ENCODE measurements at regions not wholly inside any gene's neighbourhood (a gene's known extent, or its start where the extent isn't known, plus 50 kb on each side); places are given as distances from the start of the nearest gene placed in this dataset.

DNA sequence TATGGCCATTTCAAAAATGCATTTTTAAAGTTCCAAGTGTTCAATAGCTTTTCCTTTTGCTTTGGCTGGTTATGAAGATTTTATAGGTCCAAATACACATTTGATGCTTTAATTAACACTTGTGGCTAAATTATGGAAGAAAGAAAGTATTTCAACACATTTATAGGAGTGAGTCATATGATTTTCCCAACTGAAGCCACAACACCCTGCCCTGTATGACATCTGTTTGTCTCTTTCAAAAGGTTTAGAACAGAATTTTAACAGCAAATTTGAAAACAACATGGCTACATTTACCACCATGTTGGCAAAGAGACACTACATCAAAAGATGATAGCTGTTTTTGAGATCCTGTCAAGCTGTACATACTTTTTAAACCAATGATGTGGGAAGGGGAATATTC, 99.4 kb downstream of the TMEM174 start:
- no peak overlapping the region for H3K4me2 ChIP-seq (ENCODE audit: low read length)

DNA sequence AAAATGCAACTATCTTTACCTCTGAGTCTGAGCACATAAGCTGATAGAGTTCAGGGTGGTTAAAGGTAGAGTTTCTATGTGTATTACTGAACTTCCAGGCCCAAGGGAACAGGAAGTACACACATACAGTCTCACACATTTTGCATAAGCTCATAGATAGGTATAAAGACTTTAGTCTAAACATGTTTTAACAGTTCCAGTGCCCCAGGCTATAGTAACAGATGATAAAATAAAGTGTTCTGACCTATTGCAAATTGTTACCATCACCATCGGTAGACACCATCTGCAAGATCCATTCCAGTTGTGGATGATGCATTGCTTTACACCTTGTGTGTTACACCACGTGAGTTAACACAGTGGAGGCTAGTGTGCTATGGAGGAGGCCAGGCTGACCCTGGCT, 95.8 kb downstream of the TMEM174 start:
- Histone ChIP-seq H3K4me3 (ENCODE audit: low read length) (no peak overlapping the region), H3K36me3 (ENCODE audit: control insufficient read depth, low read length) (no peaks in the 10 kb centered on the region), H3K9me3 (ENCODE audit: control insufficient read depth, insufficient read depth, low read length) (no peaks in the 10 kb centered on the region), H3K9me2 (replicated peaks; ENCODE audit: control insufficient read depth, low read length) (no peaks in the 10 kb centered on the region), H4K20me1 (ENCODE audit: control insufficient read depth, insufficient read depth, low read depth, low read length) (no peaks in the 10 kb centered on the region), H3K27me3 (ENCODE audit: control insufficient read depth, low read length) (peaks cover 22% of the 10 kb centered on the region), H3K4me2 (ENCODE audit: low read length) (no peak overlapping the region), H3K4me1 (ENCODE audit: control insufficient read depth, low read length) (0 out of 2 replicates have a peak, but pooled peaks cover 3% of the 10 kb centered on the region), H3K27ac (ENCODE audit: low read depth, low read length) (no peak overlapping the region), H3K79me2 (ENCODE audit: control insufficient read depth, low read length) (no peaks in the 10 kb centered on the region), H3F3A (ENCODE audit: control insufficient read depth, insufficient read depth) (no peaks in the 10 kb centered on the region)
- TF ChIP-seq, protein P1, sequence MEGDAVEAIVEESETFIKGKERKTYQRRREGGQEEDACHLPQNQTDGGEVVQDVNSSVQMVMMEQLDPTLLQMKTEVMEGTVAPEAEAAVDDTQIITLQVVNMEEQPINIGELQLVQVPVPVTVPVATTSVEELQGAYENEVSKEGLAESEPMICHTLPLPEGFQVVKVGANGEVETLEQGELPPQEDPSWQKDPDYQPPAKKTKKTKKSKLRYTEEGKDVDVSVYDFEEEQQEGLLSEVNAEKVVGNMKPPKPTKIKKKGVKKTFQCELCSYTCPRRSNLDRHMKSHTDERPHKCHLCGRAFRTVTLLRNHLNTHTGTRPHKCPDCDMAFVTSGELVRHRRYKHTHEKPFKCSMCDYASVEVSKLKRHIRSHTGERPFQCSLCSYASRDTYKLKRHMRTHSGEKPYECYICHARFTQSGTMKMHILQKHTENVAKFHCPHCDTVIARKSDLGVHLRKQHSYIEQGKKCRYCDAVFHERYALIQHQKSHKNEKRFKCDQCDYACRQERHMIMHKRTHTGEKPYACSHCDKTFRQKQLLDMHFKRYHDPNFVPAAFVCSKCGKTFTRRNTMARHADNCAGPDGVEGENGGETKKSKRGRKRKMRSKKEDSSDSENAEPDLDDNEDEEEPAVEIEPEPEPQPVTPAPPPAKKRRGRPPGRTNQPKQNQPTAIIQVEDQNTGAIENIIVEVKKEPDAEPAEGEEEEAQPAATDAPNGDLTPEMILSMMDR (IDR thresholded peaks at IDR 0.05; ENCODE audit: low read depth, low read length, poor library complexity, severe bottlenecking) = no peak
- TF ChIP-seq EZH2phosphoT487 (IDR thresholded peaks at IDR 0.05; ENCODE audit: borderline replicate concordance, low read length) = no peak

More for the DNA sequence above, 99.4 kb downstream of the TMEM174 start:
- Histone ChIP-seq H3K36me3 (ENCODE audit: control insufficient read depth, low read length) (no peaks in the 10 kb centered on the region), H3K27ac (ENCODE audit: low read depth, low read length) (no peak overlapping the region), H3K9me3 (ENCODE audit: control insufficient read depth, insufficient read depth, low read length) (no peaks in the 10 kb centered on the region), H3K27me3 (ENCODE audit: control insufficient read depth, low read length) (peaks cover 16% of the 10 kb centered on the region), H3K4me3 (ENCODE audit: low read length) (no peak overlapping the region), H3K4me1 (ENCODE audit: control insufficient read depth, low read length) (0 out of 2 replicates have a peak, but pooled peaks cover 3% of the 10 kb centered on the region), H4K20me1 (ENCODE audit: control insufficient read depth, insufficient read depth, low read depth, low read length) (no peaks in the 10 kb centered on the region), H3F3A (ENCODE audit: control insufficient read depth, insufficient read depth) (no peaks in the 10 kb centered on the region), H3K9me2 (replicated peaks; ENCODE audit: control insufficient read depth, low read length) (no peaks in the 10 kb centered on the region), H3K79me2 (ENCODE audit: control insufficient read depth, low read length) (no peaks in the 10 kb centered on the region)
- TF ChIP-seq EZH2phosphoT487 (IDR thresholded peaks at IDR 0.05; ENCODE audit: borderline replicate concordance, low read length) = no peak
- TF ChIP-seq, protein P1 (IDR thresholded peaks at IDR 0.05; ENCODE audit: low read depth, low read length, poor library complexity, severe bottlenecking) = no peak

DNA sequence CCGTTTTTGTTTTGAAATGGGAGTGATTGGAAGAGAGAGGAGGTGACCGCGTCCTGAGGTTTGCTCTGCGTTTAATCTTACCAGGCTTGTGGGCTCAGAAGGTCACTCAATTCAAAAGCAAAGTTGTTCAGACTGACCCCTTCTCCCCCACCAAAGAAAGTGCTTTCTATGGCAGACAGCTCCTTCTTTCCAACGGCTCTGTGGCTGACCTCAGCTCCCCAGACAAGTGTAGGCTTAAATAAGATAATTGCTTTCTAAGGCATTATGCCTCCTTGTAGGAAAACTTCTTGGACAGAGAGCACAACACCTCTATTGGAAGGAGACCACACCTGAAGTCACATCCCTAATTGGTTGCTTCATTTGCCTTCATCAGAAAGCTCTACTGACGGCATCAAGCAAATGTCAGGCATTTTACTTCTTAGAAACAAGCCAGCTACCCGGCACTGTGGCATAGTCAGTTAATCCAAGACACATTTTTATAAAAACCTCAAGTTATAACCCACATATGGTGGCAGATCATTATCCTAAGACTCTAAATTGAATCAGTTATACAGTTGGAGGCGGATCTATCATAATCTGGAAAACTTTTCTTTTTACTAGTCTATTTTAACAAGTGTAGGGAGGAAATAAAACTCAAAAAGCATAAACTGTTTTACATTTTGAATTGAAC, 94.9 kb downstream of the TMEM174 start:
- H3K4me1 ChIP-seq (ENCODE audit: control insufficient read depth, low read length) = 0 out of 2 replicates have a peak, but pooled peaks cover 3% of the 10 kb centered on the region
- H3K36me3 ChIP-seq (ENCODE audit: control insufficient read depth, low read length) = no peaks in the 10 kb centered on the region
- H3K27me3 ChIP-seq (ENCODE audit: control insufficient read depth, low read length) = peaks cover 14% of the 10 kb centered on the region
- TF ChIP-seq EZH2phosphoT487 (IDR thresholded peaks at IDR 0.05; ENCODE audit: borderline replicate concordance, low read length) = no peak
- TF ChIP-seq, protein P1 (IDR thresholded peaks at IDR 0.05; ENCODE audit: low read depth, low read length, poor library complexity, severe bottlenecking) = no peak
- H4K20me1 ChIP-seq (ENCODE audit: control insufficient read depth, insufficient read depth, low read depth, low read length) = no peaks in the 10 kb centered on the region
- H3K4me2 ChIP-seq (ENCODE audit: low read length) = no peak overlapping the region
- no peaks in the 10 kb centered on the region for H3K9me2 ChIP-seq (replicated peaks; ENCODE audit: control insufficient read depth, low read length)
- H3K27ac ChIP-seq (ENCODE audit: low read depth, low read length) = no peak overlapping the region
- H3K9me3 ChIP-seq (ENCODE audit: control insufficient read depth, insufficient read depth, low read length) = no peaks in the 10 kb centered on the region
- H3K79me2 ChIP-seq (ENCODE audit: control insufficient read depth, low read length) = no peaks in the 10 kb centered on the region
- H3K4me3 ChIP-seq (ENCODE audit: low read length) = no peak overlapping the region
- H3F3A ChIP-seq (ENCODE audit: control insufficient read depth, insufficient read depth) = no peaks in the 10 kb centered on the region
